Posterior cingulate gyrus (tissue), 11 donors: ENCODE measurements at regions not wholly inside any gene's neighbourhood (a gene's known extent, or its start where the extent isn't known, plus 50 kb on each side); places are given as distances from the start of the nearest gene placed in this dataset.

Experiments used
- DNase-seq, 10 donors: peaks; one replicate each; pipeline versions ENCODE4 v3.0.0 to v3.0.0-alpha.2; 2020 to 2021; ENCODE audit warnings: mixed read lengths in 3 of 10
- intact Hi-C: fragments of 100-400 bp; cut with DNase I; formaldehyde crosslinking; loops from one replicate; pipeline ENCODE4 v1.15.1; 2023

DNA sequence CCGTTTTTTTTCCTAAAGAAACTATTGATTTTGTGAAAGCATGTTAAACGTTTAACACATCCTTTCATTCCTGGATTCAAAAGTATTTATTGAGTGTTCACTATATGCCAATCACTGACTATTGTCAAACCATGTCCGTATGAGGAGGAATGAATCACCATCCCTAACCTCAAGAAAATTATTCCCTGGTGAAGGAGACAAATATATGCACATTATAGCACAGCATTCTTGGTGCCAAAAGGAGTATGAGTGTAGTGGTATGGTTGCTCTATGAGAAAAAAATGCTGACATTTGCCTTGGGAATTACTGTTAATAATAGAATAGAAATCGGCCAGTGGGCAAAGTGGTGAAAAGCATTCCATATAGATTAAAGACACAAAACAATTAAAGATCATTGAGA lies 1390.1 kb downstream of the MRPL39 start:
- DNase-seq: no peak
- intact Hi-C loops: no loop called here

DNA sequence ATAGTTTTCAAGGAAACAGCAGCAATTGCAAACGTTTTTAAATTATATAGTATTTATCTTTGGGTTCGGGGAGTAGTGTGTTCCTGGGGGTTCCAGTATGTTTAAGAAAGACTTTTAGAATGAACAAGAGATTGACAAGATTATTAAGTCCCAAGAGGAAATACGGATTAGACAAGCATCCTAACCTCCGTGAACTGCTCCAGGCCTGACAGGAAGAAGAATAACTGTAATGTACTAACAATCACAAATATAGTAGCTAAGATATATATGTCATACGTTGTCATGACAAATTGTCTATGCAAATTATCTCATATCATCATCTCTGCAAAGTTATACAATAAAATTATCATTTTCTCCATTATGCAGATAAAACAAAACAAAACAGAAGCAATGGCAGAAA lies 1397.2 kb downstream of the MRPL39 start:
- intact Hi-C loops: no loop called here
- DNase-seq: no peak

DNA sequence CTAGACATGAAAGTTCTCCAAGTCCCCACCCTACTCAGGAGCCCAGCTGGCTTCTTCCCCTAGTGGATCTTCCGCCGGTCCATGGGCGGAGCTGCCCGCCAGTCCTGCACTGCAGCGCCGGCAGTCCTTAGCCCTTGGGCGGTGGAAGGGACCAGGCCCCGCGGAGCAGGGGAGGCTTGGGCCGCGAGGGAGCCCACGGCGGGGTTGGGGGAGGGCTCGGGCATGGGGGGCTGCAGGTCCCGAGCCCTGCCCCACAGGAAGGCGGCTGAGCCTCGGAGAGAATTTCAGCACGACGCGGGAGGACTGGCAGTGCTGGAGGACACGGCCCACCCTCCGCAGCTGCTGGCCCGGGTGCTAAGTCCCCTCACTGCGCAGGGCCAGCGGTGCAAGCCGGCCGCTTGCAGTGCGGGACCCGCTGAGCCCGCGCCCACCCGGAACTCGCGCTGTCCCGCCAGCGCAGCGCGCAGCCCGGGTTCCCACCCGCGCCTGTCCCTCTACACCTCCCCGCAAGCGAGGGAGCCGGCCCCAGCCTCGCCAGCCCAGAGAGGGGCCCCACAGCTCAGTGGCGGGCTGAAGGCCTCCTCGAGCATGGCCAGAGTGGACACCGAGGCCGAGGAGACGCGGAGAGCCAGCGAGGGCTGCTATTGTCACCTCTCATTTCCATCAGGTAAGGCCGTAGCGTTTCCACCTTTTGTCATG lies 1398.6 kb downstream of the MRPL39 start:
- intact Hi-C loops: no loop called here

DNA sequence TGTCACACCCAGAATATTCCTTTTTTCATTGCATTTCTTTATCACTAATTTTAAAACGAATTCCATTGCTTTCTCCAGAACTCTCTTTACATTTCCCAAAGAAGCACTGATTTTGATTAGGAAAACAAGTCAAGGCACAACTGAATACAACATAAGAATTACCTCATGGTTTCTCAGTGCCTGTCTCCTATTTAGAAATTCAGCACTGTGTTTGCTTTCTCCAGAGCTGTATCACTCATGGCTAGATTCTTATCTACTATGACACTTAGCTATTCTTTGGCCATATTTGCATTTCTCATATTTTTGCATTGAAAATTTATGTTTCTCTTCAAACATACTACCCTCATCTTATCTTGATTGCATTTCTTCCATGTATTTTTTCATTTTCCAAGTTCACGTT lies 1402.0 kb downstream of the MRPL39 start:
- no peak for DNase-seq
- intact Hi-C loops: no loop called here

More for the DNA sequence above, 1398.6 kb downstream of the MRPL39 start:
- peak in 3 of 10 donors; percentile 55 to 75 (median 59) for DNase-seq

DNA sequence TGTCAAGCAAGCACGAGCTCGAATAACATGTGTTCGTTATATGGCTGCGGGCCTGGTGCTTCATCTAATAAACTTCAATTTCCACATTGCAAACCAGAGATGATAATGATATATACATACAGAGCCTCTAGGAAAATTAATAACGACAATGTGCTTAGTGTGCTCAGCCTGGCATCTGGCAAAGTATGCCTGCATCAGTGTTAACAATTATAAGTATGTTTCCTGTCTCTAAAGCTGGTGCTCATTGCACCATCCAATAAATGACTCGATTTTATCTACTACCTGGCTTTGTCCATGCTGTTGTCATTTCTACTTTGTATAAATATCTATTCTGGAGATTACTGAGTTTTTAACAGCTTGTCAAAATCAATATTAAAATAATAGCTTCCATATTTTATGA lies 1402.6 kb downstream of the MRPL39 start:
- DNase-seq: no peak
- intact Hi-C loops: no loop called here

DNA sequence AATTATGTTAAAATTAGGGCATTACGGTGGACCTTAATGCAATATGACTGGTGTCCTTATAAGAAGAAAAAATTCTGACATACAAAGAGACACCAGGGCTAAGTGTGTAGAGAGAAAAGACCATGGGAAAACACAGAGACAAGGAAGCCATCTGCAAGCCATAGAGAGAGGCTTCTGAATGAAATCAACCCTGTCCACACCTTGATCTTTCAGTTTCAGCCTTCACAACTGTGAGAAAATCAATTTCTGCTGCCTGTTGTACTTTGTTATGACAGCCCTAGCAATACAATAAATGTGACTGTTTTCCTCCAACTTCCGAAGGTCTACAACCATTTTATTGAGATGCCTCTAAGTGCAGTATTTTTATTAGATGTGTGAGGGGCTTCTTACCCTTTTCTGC lies 1407.2 kb downstream of the MRPL39 start:
- intact Hi-C loops: no loop called here
- DNase-seq: no peak

DNA sequence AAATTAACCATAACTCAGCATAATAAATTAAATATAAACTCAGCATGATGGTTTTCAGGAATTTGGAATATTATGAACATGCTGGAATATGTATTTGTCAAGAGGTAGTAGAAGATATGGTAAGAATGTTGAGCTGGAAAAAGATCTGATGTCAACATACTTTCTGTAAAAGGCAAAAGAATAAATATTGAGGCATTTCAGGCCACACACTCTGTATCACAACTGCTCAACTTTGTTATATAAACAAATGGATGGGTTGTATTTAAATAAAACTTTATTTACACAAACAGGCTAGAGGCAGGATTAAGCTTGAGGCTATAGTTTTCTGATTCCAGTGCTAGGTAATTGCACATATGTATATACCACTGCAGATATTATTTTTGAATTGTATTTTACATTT lies 1409.4 kb downstream of the MRPL39 start:
- intact Hi-C loops: no loop called here

DNA sequence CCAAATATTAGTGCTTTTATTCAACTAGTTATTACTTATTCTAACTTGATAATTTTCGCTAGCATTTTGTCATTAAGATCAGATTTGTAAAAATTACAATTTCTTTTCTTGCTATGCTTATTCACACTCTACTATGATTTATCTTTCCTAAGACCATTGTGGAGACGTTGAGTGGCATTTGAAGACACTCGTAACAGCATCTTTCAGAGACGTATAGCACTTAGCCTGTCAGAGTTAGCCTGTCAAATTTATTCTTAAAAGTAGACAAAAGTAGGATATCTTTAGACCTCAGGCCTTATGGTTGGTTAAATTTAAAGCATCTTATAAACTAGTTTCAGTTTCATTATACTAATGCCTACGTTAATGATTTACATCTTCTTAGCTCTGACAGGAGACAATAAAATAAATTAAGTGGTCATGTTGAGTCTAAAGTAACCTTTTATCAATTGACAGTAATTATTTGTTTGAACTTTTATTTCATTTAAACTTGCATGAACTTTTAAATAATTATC lies 1410.1 kb downstream of the MRPL39 start:
- no peak for DNase-seq
- intact Hi-C loops: no loop called here

More for the DNA sequence above, 1409.4 kb downstream of the MRPL39 start:
- no peak for DNase-seq

DNA sequence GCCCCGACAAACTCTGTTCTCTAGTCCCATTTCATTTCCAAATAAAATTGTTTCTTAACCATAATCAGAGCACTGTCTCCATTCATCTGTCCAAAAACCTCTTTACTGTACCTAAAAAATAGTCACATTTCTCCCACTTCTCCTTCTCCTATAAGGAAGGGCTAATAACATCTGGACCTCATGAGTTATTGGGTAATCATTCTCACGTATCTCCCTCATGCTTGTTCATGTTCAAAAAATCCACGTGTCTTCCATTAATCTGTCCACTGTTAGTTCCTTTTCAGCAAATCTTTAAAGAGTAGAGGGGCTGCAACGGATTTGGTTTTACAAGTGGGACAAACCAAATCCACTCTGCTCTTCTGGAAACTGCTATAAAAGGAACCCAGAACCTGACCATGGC lies 1418.8 kb downstream of the MRPL39 start:
- intact Hi-C loops: no loop called here
- no peak for DNase-seq

DNA sequence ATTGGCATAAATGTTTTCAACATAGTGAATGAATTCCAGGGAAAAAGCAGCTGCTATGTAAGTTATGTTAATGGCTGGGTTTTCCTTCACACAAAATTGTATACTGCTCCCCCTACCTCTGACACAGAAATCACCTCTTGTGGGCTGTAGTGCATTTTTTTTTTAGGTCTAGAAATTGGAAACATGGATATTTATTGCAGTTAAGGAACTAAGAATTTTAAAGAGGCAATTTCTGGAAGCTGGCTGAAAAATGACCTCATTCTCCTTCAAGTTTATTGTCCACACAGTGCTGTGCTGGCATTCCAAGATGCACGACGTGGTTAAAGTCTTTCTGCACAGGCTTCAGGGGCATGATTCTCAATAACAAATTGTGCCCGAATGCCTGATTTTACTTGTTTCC lies 1424.2 kb downstream of the MRPL39 start:
- intact Hi-C loops: no loop called here
- DNase-seq: no peak

DNA sequence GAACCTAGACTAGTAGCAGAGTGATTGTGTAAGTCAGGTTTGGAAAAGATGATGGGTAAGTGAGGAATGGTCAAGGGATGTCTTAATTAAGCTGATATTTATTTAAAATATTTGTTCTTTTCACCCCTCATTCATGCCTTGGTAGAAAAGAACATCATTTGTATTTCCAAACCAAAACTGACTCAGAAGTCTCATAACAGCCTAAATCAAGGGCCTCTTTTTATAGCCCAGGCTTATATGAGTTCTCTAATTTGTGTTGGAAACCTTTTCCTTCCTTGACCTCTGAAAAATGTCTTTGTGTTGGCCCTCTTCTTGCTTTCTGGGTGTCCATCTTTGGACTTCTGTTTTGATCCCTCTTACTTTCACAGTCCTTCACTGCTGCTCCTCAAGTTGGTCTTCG lies 1428.2 kb downstream of the MRPL39 start:
- no peak for DNase-seq
- intact Hi-C loops: no loop called here

DNA sequence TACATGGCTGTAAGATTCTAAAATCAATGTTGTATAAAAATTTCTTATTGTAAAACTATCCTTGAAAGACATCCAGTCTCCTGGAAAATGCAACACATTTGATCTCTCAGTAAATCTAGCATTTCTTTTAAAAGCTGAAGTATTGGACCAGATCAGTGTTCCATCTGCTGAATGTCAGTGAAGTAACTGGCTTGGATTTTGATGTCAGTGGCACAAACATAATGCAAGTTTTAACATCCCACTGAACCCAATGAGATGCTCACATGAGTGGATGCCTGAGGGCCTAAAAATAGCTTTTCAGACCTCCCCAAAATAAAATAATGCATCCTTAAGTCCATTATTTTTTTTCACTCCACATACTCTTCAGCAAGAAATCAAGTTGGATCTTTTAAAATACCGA lies 1432.2 kb downstream of the MRPL39 start:
- intact Hi-C loops: no loop called here

DNA sequence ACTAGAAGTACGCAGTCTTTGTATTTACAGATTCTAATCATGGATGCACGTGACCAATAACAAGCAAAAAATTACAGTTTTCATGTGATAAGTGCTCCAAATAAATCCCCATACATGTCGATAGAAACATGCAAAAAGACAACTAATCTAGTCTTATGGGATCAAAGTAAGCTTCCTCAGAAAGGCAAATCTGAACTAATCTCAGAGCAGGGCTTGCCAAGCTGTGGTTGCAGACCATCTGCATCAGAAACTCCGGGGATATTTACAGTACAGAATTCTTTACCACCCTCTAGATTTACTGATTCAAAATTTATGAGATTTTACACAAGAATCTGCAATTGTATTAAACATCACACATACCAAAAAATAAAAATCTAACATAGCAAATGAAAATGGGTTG lies 1435.5 kb downstream of the MRPL39 start:
- DNase-seq: no peak
- intact Hi-C loops: no loop called here

More for the DNA sequence above, 1432.2 kb downstream of the MRPL39 start:
- no peak for DNase-seq

DNA sequence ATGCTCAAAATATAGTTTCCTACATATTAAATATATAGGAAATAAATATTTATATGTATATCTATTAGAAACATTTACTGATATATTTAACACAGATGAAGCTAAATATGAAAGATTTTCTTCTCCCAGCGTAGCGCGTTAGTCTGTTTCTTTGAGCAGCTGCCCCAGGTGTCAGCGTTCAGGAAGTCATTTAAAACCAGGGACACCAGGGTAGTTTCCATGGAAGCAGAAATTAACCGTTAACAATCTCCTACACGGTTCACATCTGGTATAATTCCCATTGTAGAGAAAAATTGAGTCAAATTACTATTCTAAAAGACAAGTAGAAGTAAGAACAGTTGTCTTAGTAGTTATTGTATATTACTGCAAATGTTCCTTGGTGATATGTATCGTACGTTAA lies 1443.7 kb downstream of the MRPL39 start:
- intact Hi-C loops: no loop called here
- no peak for DNase-seq

DNA sequence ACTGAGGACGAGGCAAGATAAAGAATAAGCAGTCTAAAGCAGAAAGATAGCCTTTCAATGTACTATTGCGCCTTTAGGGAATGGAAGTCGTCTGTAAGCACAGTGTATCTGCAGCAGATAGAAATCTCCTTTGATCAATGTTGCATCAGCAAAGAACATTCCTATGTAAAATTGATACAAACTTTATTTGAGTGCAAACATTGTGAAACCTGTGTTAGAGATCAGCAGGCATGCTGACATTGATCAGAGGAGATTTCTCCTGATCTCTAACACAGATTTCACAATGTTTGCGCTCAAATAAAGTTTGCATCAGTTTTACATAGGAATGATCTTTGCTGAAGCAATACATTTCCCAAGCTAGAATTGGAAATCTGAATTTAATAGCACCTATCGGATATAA lies 1446.8 kb downstream of the MRPL39 start:
- no peak for DNase-seq
- intact Hi-C loops: no loop called here

DNA sequence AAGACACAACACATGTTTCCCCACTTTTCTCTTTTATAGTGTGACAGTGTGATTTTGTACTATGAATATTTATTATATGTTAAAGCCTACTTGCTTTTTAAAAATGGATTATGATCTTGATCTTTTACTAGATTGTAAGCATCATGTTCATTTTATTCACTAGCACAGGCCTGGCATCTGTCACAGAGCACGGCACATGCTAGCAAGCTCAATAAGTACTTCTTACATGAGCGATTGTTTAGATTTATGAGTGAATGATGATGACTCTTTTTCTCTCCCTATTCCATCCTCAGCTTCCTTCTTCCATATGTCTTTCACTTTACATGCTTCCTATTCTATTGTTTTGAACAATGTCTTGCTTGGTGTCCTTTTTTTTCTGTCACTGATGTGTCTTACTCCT lies 1454.1 kb downstream of the MRPL39 start:
- DNase-seq: no peak

DNA sequence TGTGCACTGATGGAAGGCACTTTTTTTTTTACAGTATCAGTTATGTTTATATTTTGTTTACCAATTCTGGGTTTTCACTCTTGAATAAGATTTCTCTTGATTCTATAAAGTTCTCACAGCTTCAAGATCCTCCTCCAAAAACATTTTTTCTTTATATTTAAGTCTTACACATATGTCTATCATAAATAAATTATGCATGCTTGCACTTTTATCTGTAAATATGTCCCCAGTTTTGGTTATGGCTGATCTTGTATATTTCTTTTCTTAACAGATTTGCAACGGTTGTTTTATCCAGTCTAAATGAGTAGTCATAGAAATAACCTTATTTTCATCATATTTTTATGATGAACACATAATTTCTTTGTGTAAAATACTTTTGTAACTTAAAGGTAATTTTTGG lies 1456.5 kb downstream of the MRPL39 start:
- intact Hi-C loops: no loop called here
- no peak for DNase-seq

More for the DNA sequence above, 1454.1 kb downstream of the MRPL39 start:
- intact Hi-C loops: no loop called here

DNA sequence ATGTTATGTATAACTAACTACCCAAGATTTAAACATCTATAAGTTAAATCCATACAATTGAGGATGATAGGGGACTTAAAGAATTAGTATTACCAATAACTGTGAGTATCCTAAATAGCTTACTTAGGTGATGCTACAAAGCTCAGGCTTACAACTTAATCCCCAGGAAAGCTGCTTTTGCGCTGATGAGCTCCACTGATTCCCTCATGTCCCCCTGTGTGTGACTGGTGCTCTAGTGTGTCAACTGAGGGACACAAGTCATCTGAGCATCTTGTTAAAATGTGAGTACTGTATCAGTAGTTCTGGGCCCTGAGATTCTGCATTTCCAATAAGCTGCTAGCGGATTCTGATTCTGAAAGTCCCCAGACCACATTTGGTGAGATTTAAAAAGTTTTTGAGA lies 1458.8 kb downstream of the MRPL39 start:
- intact Hi-C loops: no loop called here

DNA sequence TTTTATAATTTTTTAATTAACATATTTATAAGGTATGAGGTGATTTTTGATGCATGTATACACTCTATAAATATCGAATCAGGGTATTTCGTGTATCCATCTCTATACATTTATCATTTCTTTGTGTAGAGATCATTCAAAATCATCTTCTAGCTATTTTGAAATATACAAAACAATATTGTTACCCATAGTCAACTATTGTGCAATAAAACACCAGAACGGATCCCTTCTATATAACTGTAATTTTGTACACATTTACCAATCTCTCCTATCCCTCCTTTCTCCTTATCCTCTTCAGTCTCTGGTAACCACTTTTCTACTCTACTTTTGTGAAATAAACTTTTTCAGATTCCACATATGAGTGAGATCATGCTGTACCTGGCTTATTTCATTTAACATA lies 1459.6 kb downstream of the MRPL39 start:
- no peak for DNase-seq
- intact Hi-C loops: no loop called here

More for the DNA sequence above, 1458.8 kb downstream of the MRPL39 start:
- DNase-seq: no peak

DNA sequence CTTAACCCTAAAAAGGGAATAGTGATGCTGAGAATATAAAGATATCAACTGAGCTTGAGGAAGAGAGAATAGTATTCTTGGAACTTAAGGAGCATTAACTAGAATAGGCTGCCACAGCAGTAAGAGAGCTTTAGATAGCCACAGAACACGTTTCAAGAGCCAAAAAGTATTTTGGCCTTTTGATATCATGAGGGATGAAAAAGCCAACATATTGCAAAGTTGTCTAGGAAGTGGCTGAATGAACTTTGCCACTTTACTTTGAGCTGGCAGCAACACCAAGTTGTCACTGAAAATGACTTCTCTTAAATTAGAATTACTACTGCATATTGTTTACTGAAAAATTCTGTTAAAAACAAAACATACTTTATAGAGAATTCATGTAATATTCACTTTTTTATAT lies 1476.2 kb downstream of the MRPL39 start:
- no peak for DNase-seq
- intact Hi-C loops: no loop called here

DNA sequence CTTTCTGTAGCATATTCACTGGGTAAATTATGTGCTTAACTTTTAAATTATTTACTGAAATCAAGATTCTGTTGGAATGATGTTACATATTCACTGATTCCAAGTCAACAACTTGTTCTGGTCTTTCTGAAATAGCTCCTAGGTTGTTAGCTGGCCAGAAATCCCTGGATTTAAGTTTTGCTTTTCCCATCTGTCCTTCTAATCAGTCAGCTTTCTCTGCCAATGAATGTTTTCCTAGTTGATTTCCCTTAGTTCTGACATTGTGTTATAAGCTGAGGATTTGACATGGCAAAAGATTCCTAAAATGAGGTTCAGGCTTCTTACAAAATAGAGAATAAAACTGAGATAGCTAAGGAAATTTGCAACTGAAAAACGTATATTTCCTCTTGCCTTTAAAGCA lies 1479.6 kb downstream of the MRPL39 start:
- DNase-seq: no peak
- intact Hi-C loops: no loop called here

DNA sequence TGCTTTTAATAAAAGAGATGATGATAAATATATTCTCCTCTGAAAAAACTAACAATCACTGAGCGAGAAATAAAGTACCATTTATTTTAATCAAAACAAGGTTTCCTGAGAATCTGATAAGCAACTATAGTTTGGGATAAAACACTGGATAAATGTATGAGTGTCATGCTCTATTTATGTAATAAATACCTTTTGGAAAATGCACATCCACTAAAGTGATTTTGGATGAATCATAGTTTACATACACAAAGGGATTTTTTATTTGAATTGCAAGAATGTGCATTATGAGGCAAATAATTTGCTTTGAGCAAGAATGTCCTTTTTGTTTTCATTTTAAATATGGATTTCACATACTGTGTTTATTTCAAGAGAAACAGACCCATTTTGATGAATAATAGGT lies 1483.5 kb downstream of the MRPL39 start:
- no peak for DNase-seq
- intact Hi-C loops: no loop called here
